Uterus (tissue), 2 donors: ENCODE measurements at regions not wholly inside any gene's neighbourhood (a gene's known extent, or its start where the extent isn't known, plus 50 kb on each side); places are given as distances from the start of the nearest gene placed in this dataset.

Experiments used
- POLR2A ChIP-seq, 2 donors: fragments of 450-650 bp; IDR thresholded peaks; one replicate each; pipeline ENCODE4 v1.6.1; 2016; ENCODE audit warnings: antibody characterized with exemption in 2 of 2, mild to moderate bottlenecking in 1 of 2, moderate library complexity in 1 of 2
- TF ChIP-seq, protein P1 (sequence below), 4 experiments: fragments of 200-600 bp in 2 of 4; fragments of 450-650 bp in 2 of 4; sonication (generic) in 2 of 4; IDR thresholded peaks; one replicate each; pipeline ENCODE4 v1.5.1; 2016 to 2019; ENCODE audit warnings: antibody characterized with exemption in 4 of 4, mild to moderate bottlenecking in 2 of 4, moderate library complexity in 1 of 4

GRCh38 chr21:35547946-35548774 lies 499.1 kb upstream of the RUNX1 start:
- TF ChIP-seq, protein P1, sequence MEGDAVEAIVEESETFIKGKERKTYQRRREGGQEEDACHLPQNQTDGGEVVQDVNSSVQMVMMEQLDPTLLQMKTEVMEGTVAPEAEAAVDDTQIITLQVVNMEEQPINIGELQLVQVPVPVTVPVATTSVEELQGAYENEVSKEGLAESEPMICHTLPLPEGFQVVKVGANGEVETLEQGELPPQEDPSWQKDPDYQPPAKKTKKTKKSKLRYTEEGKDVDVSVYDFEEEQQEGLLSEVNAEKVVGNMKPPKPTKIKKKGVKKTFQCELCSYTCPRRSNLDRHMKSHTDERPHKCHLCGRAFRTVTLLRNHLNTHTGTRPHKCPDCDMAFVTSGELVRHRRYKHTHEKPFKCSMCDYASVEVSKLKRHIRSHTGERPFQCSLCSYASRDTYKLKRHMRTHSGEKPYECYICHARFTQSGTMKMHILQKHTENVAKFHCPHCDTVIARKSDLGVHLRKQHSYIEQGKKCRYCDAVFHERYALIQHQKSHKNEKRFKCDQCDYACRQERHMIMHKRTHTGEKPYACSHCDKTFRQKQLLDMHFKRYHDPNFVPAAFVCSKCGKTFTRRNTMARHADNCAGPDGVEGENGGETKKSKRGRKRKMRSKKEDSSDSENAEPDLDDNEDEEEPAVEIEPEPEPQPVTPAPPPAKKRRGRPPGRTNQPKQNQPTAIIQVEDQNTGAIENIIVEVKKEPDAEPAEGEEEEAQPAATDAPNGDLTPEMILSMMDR (IDR thresholded peaks at IDR 0.05) = no peak
- no peak for TF ChIP-seq POLR2A (IDR thresholded peaks at IDR 0.05)
